HG02763 (cell line): ENCODE measurements at regions not wholly inside any gene's neighbourhood (a gene's known extent, or its start where the extent isn't known, plus 50 kb on each side); places are given as distances from the start of the nearest gene placed in this dataset.
"Not testable (repeated sequence)": the region's sequence is repeated elsewhere in the genome, so short reads cannot be mapped to it uniquely, and the experiment has no call there.

ENCODE experiments used
- ATAC-seq: cut with Tn5 transposase; IDR thresholded peaks from one replicate; pipeline ENCODE4 v1.9.1; 2021; ENCODE audit warnings: mild to moderate bottlenecking, moderate library complexity; ENCODE audit not compliant: unreplicated experiment

DNA sequence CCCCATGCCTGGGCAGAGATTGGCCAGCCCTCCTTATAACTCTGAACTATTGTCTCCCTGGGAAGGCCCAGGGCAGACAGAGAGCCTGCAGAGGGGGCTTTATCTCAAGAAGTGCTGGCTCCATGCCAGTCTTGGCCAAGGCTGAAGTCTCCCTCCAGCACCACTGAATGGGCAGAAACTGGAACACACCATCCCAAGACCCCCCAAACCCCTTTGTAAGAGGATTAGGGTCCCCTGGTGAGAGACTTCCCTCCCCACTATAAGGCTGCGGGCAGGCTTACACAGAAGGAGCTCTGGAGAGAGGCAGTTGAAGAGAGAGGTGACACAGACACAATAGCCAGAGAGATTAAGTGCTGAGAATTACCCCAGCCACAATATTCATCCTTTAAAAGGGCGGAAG, 97.2 kb downstream of the NAV1 start:
- ATAC-seq = no peak

DNA sequence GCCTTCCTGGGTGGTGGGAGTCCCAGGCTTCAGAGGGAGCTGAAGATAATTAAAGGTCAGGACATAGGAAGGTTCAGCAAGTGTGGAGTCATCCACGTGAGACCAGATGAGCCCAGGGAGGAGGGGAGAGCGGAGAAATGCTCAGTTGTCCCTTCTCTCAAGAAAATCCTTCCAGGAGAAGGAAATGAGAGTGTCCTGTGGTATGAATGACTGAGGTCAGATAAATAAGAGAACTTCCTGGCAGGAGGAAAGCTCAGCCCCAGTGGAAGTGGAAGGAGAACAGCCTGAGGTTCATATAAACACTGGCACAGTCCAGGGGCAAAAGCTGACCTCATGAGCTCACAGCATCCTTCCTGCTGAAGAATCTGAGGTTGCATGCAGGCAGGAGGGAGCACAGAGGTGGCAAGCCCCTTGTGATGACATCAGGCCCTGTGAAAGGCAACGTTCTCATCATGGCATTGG, 97.6 kb downstream of the NAV1 start:
- ATAC-seq = no peak

DNA sequence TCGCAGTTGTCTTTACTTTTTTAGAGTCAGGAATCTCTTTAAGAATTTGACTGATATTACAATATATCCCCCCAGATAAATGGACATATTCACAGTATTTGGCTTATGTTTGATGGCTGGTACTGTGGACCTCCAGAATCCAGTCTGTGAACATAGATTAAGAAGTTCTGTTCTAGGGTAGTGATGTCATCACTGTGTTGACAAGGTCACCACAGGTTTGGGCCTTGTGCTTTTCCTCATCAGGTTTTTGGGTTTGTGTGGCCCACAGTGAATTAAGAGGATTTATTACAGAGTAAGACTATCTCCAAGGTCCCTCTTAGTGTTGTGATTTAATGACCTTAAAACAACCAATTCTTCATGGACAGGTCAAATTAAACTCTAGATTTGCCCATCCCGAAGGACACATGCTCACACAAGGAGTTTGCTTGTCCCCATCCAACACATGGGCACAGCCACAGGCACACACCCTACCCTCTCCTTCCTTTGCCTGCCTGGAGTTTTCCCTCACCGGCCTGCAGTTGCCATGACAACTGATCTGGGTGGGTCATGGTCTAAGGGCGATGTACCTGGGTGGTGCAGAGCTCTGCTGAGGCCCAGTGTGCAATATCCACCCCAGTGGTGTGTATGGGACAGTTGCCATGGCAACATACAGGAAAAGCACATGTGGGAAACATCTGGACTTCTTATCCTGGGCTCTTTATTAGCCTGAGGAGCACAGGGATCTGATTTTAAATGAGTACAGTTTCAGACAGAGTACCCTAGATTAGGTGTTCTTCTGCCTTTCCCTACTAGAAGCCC, 98.6 kb downstream of the NAV1 start:
- ATAC-seq = no peak

DNA sequence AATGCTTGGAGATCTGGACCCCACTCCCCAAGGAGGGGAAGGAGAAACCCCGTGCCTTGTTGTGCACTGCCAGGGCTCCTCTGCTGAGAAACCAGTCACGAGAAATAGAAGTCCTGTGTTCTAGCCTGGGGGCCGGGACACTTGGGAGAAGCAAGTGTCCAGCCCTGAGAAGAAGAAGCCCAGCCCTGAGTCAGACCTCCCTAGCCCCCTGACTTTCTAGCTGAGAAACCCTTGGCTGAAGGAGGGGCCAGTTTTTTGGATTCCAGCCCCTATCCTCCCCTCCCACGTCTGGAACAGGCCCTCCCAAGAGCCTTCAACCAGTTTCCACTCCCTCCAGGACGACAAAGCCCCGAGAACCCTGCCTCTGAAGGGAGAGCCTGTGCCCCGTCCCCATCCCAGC, 100.5 kb downstream of the NAV1 start:
- no peak for ATAC-seq

GRCh38 chr1:201639826-201640225, 100.9 kb downstream of the NAV1 start:
- ATAC-seq = no peak

DNA sequence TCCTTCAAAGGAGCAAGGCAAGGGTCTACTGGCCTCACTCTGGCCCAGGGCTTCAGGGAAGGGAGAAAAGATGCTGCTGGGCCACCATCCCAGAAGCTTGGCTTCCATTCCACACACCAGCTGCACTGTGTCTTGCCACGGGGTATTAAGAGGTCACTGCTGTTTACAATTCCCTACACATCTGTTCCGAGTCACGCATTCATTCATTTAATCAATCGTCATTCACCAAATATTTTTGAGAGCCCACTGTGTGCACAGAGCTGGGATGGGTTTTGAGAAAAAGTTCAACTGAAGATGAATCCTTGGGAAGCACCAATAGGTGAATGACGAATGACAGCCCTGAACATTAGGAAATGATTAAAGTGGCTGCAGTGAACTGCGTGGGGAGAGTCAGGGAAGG, 101.7 kb downstream of the NAV1 start:
- ATAC-seq = no peak

GRCh38 chr1:201641524-201642253, 102.8 kb downstream of the NAV1 start:
- no peak for ATAC-seq

DNA sequence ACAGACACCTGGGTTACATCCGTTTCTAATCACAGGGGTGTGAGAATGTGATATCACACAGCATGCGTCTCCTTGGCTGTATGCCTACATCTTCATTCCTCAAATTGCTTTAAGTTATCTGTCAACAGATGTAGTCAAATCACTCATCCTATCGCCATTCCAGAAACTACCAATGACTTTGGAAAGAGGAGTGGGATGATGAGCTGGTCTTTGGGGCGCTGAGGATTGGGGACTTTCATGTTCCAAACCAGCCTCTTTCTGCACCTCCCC, 104.8 kb downstream of the NAV1 start:
- ATAC-seq = no peak

GRCh38 chr1:201644197-201644596, 105.3 kb downstream of the NAV1 start:
- no peak for ATAC-seq

- ATAC-seq = not testable (repeated sequence)
Measured at GRCh38 chr1:201645000-201645399, 106.1 kb downstream of the NAV1 start.

DNA sequence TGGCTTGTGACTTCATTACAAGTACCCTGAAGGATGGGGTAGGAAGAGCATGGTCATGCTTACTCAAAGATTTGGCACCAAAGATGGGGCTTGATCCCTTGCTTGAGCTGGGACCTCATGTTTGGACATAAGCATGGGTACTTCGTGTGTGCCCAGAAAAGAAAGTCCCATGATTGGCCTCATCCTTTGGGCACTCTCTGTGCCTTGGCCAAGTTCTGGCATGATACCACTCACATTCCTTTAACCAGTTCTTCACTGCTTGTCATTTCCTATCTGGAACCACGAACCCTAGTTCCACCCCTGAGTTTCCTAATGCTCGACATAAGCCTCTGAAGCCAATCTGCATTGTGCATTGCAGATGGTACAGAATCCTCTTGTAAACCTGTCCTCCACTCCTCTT, 107.0 kb downstream of the NAV1 start:
- ATAC-seq = no peak

GRCh38 chr1:201646411-201647022, 107.6 kb downstream of the NAV1 start:
- no peak for ATAC-seq

GRCh38 chr1:201647094-201647493, 108.2 kb downstream of the NAV1 start:
- ATAC-seq = no peak

GRCh38 chr1:201647722-201648065, 108.8 kb downstream of the NAV1 start:
- no peak for ATAC-seq

DNA sequence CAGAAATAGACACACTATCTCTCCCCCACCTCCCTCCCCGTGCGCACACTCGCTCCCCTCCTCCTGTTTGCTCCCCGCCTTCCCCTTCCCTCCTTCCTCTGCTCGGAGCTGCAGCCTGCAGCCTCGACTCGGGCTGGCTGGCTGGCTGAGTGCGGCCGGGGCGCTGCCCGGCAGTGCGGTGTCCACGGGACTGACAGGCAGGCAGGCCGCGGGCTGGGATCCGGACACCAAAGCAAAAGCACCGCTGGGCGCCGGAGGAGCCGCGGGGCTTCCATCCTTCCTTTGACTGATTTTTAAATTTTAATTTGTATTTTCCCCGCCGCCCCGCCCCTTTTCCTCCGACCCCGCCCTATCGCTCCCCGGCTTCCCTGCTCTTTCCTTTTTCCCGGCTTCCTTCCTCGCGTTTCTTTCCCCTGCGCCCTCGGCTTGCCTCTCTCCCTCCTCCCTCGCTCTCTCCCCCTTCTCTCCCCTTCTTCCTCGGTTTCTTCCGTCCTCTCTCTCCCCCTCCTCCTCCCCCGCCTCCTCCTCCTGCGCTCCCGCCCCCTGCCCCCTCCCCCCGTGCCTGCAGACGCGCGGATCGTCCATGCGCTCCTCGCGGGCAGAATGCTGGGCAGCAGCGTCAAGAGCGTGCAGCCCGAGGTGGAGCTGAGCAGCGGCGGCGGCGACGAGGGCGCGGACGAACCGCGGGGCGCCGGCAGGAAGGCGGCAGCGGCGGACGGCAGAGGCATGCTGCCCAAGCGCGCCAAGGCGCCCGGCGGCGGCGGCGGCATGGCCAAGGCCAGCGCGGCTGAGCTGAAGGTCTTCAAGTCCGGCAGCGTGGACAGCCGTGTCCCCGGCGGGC, 109.4 kb downstream of the NAV1 start:
- ATAC-seq = no peak

GRCh38 chr1:201648907-201649721, 110.2 kb downstream of the NAV1 start:
- no peak for ATAC-seq

- ATAC-seq = no peak
Measured at GRCh38 chr1:201649761-201650622, 111.1 kb downstream of the NAV1 start.

- no peak for ATAC-seq
Measured at GRCh38 chr1:201650623-201650933, 111.7 kb downstream of the NAV1 start.

- no peak for ATAC-seq
Measured at GRCh38 chr1:201652181-201652580, 113.3 kb downstream of the NAV1 start.

DNA sequence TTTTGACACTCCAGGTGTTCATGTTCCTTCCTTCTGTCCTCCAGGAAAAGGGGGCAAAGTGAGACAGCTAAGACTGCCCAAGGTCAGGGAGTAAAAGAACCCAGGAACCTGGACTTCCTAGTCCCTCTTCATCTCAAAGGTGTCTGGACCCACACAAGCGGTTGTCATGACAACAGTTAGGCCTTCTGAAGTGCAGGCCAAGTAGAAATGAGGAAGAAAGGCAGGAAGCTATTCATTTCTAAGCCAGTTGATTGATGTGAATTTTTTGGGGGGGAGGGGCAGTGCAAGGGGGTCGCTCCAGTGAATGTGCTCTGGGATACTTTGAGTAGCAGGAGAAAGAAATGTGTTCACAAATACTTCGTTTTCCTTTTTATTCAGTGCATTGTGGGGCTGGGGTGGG, 114.3 kb downstream of the NAV1 start:
- ATAC-seq = no peak
